Psoas muscle (tissue), 7 donors: ENCODE measurements at regions not wholly inside any gene's neighbourhood (a gene's known extent, or its start where the extent isn't known, plus 50 kb on each side); places are given as distances from the start of the nearest gene placed in this dataset.
A peak's percentile ranks its signal among the peaks of the same experiment; 100 is the strongest.

Experiments
- ATAC-seq, 4 donors: fragments of 200-7000 bp; cut with Tn5 transposase; one replicate each; pipeline ENCODE4 v1.9.1; 2020; ENCODE audit warnings: moderate library complexity in 3 of 4, mild to moderate bottlenecking in 2 of 4
- DNase-seq, 2 donors: peaks; one replicate each; pipeline ENCODE4 v3.0.0-alpha.2; 2020
- H3K27ac ChIP-seq: fragments of 200-600 bp; one replicate; pipeline ENCODE4 v1.8.0; 2022
- H3K27me3 ChIP-seq, 3 donors: fragments of 200-600 bp in 1 of 3; one replicate each; pipeline versions ENCODE4 v1.6.1 to v1.8.0; 2013 to 2022; ENCODE audit warnings: low read length in 2 of 3, mild to moderate bottlenecking in 2 of 3, moderate library complexity in 1 of 3; ENCODE audit not compliant: insufficient read depth in 3 of 3
- H3K36me3 ChIP-seq, 2 donors: fragments of 200-600 bp in 1 of 2; one replicate each; pipeline versions ENCODE4 v1.6.1 to v1.8.0; 2013 to 2022; ENCODE audit warnings: low read depth in 1 of 2, mild to moderate bottlenecking in 1 of 2, moderate library complexity in 1 of 2; ENCODE audit not compliant: insufficient read depth in 1 of 2
- H3K4me1 ChIP-seq: fragments of 200-600 bp; one replicate; pipeline ENCODE4 v1.8.0; 2022
- H3K4me3 ChIP-seq: fragments of 200-600 bp; one replicate; pipeline ENCODE4 v1.8.0; 2022; ENCODE audit warnings: mild to moderate bottlenecking
- H3K9me3 ChIP-seq: fragments of 200-600 bp; one replicate; pipeline ENCODE4 v1.8.0; 2022
- CTCF ChIP-seq: fragments of 200-600 bp; IDR thresholded peaks from one replicate; pipeline ENCODE4 v1.8.0; 2022; ENCODE audit warnings: antibody characterized with exemption
- WGBS, 3 donors: extraction: QIAGEN DNeasy Blood & Tissue Kit; methylation state at CpG; one replicate each; pipeline versions ENCODE4 v1.1.6 to v1.1.7; 2013; 5-methylcytosine and 5-hydroxymethylcytosine counted together
- intact Hi-C, 2 donors: fragments of 100-400 bp; cut with DNase I; formaldehyde crosslinking; loops; one replicate each; pipeline versions ENCODE4 v1.11.0 to v1.14.2; 2022
- donor health status: healthy with polysubstance abuse.
- donor health status: DM: no; HTN: no; CAD: no; lungs with moderate emphysema.
- donor health status: Bipolar disorder and iron deficiency.
- donor health status: healthy.
- donor health status: DM: yes; HTN: yes; CAD: no.
- donor health status: DM: no; HTN: no; CAD: no.
- donor health status: DM: yes; HTN: yes; CAD: no.

DNA sequence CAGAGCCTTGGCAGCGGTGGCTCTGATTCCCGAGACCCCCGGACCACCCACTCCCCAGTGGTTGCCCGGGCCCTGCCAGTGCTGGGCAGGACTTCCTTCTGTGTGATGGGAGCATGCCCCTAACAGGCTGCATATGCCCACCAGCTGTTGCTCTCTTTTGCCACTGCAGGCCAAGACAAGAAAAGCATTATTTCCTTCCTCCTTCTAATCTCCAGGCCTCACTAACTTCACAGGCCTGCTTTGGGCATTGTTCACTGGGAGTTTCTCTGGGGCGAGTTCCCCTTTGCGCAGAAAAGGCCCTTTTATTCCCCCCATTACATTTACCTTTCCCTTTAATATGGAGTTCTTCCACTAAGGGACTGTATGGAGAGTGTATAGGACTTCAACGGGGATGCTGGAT, 249.1 kb upstream of the SIX2 start:
- 55 to 65% (median 55%) methylated on average over 7 of the region's 7 CpGs for WGBS, 3 donors
- no peaks in the 10 kb centered on the region for H3K27me3 ChIP-seq
- no peaks in the 10 kb centered on the region for H3K36me3 ChIP-seq
- ATAC-seq = no peak
- TF ChIP-seq CTCF = no peak
- no peak for DNase-seq
- no peaks in the 10 kb centered on the region for H3K9me3 ChIP-seq
- no peak overlapping the region for H3K4me3 ChIP-seq
- no peak overlapping the region for H3K27ac ChIP-seq
- peaks cover 28% of the 10 kb centered on the region for H3K4me1 ChIP-seq
- intact Hi-C loops = no loop called here

DNA sequence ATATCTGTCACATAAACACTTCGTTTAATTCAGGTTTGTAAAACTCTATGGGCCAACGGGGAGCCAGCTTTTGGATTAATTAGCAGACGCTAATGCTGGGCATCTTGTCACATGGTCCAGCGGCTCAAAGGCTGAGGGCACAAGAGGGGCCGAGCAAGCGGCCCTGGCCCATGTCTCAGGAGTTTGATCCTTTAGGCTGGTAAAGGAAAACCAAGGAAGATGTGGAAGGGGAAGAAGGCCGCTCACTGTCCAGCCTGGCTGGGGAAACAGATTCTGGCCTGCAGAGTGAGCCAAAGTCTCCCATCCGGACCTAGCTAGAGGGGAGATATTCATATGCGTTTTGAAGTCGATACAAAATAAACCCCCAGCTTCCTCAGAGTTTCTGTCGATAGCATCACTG, 248.6 kb upstream of the SIX2 start:
- no peak overlapping the region for H3K4me3 ChIP-seq
- ATAC-seq (no peak), DNase-seq (no peak)
- no peaks in the 10 kb centered on the region for H3K9me3 ChIP-seq
- H3K36me3 ChIP-seq = no peaks in the 10 kb centered on the region
- H3K27ac ChIP-seq = no peak overlapping the region
- intact Hi-C loops = no loop called here
- no peak for TF ChIP-seq CTCF
- 81 to 85% (median 81%) methylated on average over 11 of the region's 11 CpGs for WGBS, 3 donors
- H3K4me1 ChIP-seq = peaks cover 28% of the 10 kb centered on the region
- H3K27me3 ChIP-seq = no peaks in the 10 kb centered on the region

DNA sequence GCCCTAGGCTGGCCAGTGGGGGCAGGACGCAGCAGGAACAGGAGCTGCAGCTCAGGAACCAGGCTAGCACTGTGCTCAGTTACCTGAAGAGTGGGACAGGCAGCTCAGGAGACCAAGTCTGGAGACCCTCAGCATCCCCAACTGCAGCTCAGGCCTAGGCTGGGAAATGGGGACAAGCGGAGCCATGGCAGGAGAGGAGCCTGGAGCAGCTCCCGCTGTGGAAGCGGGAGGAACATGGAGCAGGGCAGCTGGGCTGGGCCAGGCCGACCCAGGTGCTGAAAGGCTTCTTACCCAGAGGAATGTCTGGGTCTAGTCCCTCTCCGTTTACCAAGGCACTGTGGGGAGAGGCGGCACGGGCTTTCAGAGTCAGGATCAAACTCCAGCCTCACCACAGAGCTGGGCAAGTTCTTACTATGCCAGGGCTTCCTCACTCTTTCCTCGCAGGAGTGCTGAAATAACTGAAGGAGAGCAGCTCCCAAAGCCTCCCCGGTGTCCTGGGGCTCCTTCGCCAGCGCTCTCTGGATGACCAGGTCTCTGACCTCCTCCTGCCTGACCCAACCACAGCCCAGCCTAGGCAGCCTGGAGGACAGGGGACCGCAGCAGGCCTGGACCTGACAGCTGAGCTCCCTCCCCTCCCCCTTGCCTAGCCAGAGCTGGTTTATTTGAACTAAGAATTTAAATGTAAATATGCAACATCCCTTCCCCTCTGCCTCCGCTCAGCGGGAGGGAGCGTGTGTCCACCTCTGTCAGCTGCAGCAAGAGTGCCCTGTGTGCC, 247.8 kb upstream of the SIX2 start:
- H3K4me1 ChIP-seq = peaks cover 28% of the 10 kb centered on the region
- ATAC-seq (peak in 3 of 4 donors; percentile 9 to 49 (median 27)), DNase-seq (no peak)
- H3K36me3 ChIP-seq = no peaks in the 10 kb centered on the region
- no peaks in the 10 kb centered on the region for H3K9me3 ChIP-seq
- H3K4me3 ChIP-seq = no peak overlapping the region
- 62 to 80% (median 71%) methylated on average over 16 of the region's 16 CpGs for WGBS, 3 donors
- no peaks in the 10 kb centered on the region for H3K27me3 ChIP-seq
- peak overlapping the region; percentile 76 for H3K27ac ChIP-seq
- TF ChIP-seq CTCF = no peak
- intact Hi-C loops = no loop called here

DNA sequence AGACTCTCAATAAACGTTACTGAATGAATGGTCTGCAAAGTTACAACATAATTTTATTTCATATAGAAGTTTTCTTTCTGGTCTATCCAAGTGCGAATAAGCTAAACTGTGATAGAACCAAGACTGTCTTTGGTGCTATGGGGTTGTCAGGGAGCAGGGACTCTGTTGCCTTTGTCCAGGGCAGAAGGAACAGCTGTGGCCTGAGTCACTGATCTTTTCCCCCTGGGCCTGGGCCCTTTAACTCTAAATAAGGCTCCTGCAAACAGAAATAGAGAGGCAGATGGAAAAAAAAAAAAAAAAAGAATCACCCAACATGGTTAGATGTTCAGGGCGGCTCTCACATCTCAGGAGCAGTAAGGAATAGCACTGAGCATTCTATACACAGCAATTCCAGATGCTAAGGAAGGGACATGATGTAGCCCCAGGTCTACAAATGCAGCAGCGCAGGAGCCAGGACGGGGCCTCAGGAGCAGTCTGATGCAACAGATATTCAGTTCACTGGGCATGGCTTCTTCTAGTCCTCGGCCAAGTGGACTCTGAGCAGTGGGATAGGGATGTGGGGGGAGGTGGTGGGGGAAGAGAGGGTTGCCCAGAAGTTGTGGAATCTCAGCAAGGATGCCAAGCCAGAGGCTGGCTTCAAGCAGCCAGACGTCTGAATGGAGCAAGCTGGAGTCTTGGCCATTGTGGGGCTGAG, 247.1 kb upstream of the SIX2 start:
- no peaks in the 10 kb centered on the region for H3K9me3 ChIP-seq
- 33 to 56% (median 41%) methylated on average over 7 of the region's 7 CpGs for WGBS, 3 donors
- ATAC-seq (peak; percentile 88 to 95 (median 92)), DNase-seq (peak; percentile 65 to 85)
- H3K4me3 ChIP-seq = no peak overlapping the region
- intact Hi-C loops = no loop called here
- H3K27ac ChIP-seq = peak overlapping the region; percentile 76
- H3K27me3 ChIP-seq = no peaks in the 10 kb centered on the region
- no peaks in the 10 kb centered on the region for H3K36me3 ChIP-seq
- TF ChIP-seq CTCF = peak; percentile 4
- H3K4me1 ChIP-seq = peaks cover 28% of the 10 kb centered on the region
